H7 (cell line): ENCODE measurements at regions not wholly inside any gene's neighbourhood (a gene's known extent, or its start where the extent isn't known, plus 50 kb on each side); places are given as distances from the start of the nearest gene placed in this dataset.
A peak's percentile ranks its signal among the peaks of the same experiment; 100 is the strongest.

Experiments used
- DNase-seq: peaks from one replicate; pipeline ENCODE4 v3.0.0; 2012
- H3K27me3 ChIP-seq: 2 replicates; pipeline ENCODE4 v1.6.0; 2011; ENCODE audit warnings: mild to moderate bottlenecking, low read length; ENCODE audit not compliant: control insufficient read depth, insufficient read depth
- H3K36me3 ChIP-seq: replicated peaks from 2 replicates; pipeline ENCODE4 v1.5.1; 2011; ENCODE audit warnings: low read length; ENCODE audit not compliant: control insufficient read depth, insufficient read depth
- H3K4me3 ChIP-seq: 2 replicates; pipeline ENCODE4 v1.5.1; 2011; ENCODE audit warnings: low read depth, mild to moderate bottlenecking, control low read depth, low read length, moderate library complexity; ENCODE audit not compliant: insufficient read depth

DNA sequence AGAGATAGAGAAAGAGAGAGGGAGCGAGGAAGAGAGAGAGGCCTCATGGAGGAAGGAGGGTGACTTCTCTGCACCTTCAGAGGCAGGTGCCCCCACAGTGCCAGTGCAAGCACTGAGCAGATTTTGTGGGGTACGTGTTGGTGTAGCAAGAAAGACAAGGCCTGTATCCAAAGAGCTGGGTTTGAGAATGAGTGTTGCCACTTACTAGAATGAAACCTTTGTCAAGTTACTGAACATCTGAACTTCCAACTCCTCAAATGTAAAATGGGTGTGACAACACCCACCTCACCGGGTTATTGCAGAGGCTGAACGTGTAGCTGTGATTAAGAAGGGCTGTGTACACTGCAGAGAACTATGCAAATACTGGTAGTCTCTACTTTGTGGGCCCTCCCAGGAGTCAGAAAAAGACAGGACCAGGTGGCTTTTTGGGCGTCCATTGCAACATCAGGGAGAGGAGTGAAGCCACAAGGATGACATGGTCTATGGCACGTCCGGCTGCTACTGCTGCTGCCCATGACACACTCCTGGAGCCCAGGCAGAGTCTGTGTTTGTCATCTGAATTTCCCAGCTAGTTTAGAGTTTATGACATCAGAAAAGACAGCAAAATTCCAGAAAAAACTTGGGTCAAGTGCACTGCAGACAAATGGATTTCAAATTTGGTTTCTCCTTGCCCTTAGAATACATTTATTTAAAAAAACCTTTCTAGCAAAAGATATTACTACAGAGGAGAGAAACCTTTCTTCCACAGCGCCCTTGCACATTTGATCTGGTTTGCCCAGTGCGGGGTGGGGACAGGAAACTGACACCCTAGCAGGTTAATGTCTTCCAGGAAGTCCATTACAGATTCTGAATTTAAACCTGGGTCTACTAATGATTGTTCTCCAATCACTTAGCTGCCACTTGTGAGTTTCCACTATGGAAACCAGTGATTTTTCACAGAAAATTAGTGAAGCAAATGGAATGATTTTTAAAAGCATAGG lies 54.0 kb upstream of the ATP12A start:
- no peak overlapping the region for H3K4me3 ChIP-seq
- DNase-seq, result no peak
- no peaks in the 10 kb centered on the region for H3K36me3 ChIP-seq
- H3K27me3 ChIP-seq, result no peaks in the 10 kb centered on the region

DNA sequence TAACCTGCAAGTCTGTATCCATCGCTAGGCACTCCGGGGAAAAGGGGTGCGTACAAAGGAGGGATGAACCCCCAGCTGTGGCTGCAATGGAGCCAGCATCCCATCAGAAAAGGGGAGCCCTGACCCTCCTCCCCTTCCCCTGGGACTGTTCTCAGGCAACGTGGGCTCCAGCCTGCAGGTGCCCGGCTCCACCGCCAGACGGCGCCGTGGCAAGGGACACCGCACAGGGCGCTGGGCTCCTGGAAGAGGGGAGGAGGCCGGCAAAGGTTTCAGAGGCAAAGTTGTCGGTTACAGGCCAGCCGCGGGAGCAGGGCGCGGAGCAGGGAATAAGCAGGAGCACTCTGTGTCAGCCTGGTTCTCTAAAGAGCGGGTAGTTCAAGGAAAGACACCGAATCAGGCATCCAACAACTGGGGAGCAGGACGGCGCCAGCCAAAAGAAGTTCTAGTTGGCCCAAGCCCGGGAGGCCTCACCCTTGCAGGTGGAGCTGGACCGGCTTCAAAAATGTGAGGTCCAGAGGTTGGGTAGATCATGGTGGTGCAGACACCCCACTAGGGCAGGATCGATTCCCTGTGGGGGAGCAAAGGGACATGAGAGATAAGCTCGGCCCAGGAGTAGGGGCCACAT lies 53.0 kb upstream of the ATP12A start:
- H3K36me3 ChIP-seq, result no peaks in the 10 kb centered on the region
- no peak overlapping the region for H3K4me3 ChIP-seq
- DNase-seq, result peak; percentile 95
- no peaks in the 10 kb centered on the region for H3K27me3 ChIP-seq

DNA sequence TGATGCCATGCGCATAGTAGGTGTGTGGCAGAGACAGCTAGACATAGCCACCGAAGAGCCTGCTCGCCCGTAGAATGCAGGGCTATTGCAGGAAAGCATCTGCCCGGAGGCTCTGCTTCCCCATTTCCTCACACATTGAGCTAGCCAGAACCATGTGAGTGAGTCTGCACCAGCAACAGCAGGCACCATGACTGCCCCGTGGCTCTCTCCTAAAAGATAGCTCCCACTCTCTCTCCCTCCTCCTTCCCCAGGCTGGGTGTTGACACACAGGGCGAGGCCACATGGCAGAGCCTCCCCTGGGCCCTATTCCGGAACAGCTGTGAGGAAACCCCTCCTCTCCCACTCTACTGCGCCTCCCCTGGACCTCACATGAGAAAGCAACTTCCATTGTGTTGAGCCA lies 52.3 kb upstream of the ATP12A start:
- H3K36me3 ChIP-seq, result no peaks in the 10 kb centered on the region
- no peaks in the 10 kb centered on the region for H3K27me3 ChIP-seq
- no peak overlapping the region for H3K4me3 ChIP-seq
- DNase-seq, result no peak

DNA sequence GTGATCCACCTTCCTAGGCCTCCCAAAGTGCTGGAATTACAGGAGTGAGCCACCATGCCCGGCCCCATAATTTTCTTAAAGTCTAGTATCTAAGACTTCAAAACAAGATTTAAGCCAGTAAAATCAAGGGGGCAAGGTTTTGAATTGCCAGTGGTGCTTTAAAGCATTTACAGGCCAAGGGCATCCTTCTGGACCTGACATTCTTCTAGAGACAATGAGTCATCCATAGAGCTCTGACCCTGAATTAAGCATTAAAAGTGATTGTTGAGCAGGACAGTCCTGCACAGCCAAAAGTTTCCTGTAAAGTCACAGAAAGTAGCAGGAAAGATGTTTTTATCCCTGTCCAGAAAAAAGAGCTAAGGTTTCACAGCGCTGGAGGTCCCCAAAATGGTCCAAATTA lies 50.9 kb upstream of the ATP12A start:
- no peak for DNase-seq
- Histone ChIP-seq H3K4me3 (no peak overlapping the region), H3K36me3 (no peaks in the 10 kb centered on the region), H3K27me3 (no peaks in the 10 kb centered on the region)

- DNase-seq, result no peak
- H3K36me3 ChIP-seq, result no peaks in the 10 kb centered on the region
- no peak overlapping the region for H3K4me3 ChIP-seq
Measured at GRCh38 chr13:24630121-24630520, 50.1 kb upstream of the ATP12A start.

More at GRCh38 chr13:24630121-24630520, 50.1 kb upstream of the ATP12A start:
- no peaks in the 10 kb centered on the region for H3K27me3 ChIP-seq
